ENCODE measurements at regions not wholly inside any gene's neighbourhood (a gene's known extent, or its start where the extent isn't known, plus 50 kb on each side); places are given as distances from the start of the nearest gene placed in this dataset.

DNA sequence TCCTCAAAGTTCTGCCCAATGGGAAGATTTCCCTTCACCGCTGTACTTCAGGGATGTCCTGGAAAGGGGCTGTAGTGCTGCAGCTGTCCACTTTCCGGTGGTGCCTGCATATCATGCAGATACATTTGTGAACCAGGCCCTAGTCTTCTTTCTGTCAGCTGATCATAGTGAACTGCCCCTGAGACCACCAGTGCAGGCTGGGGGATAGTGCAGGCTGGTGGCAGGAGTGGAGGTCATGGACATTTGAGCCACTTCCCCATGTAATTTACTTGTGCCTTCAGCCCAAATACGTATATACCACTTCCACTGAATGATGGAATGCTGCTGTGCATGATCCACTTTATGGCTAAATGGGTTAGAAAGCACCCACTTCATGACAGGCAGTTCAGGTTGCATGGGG is 120.0 kb downstream of the ZNF280B start:
- H3K9ac ChIP-seq (ENCODE audit: low read depth in 1 of 2, low read length in 2 of 2) = no peak overlapping the region
- 95% methylated on average over 3 of the region's 3 CpGs for WGBS
- peaks cover 0 to 3% (median 2%) of the 10 kb centered on the region in 4 donors for H3K9me3 ChIP-seq (ENCODE audit: control insufficient read depth in 4 of 4, low read length in 3 of 4)
- H3K27me3 ChIP-seq (ENCODE audit: control insufficient read depth in 4 of 4, insufficient read depth in 4 of 4, low read length in 3 of 4) = no peaks in the 10 kb centered on the region
- no peak overlapping the region for H3K4me3 ChIP-seq (ENCODE audit: low read depth in 1 of 3, low read length in 3 of 3)
- no peak for DNase-seq (ENCODE audit: low spot score)
- no peak overlapping the region for H3K27ac ChIP-seq (ENCODE audit: low read depth in 1 of 2, low read length in 2 of 2)
- H3K4me1 ChIP-seq (ENCODE audit: control insufficient read depth in 4 of 4, insufficient read depth in 4 of 4, low read length in 3 of 4) = peaks cover 5 to 26% (median 12%) of the 10 kb centered on the region in 4 donors
- TF ChIP-seq HNF4G (IDR thresholded peaks at IDR 0.05) = no peak
- TF ChIP-seq FOXA1 (IDR thresholded peaks at IDR 0.05) = no peak
- TF ChIP-seq HNF4A (conservative IDR thresholded peaks at IDR 0.05) = no peak
- TF ChIP-seq, protein P1, sequence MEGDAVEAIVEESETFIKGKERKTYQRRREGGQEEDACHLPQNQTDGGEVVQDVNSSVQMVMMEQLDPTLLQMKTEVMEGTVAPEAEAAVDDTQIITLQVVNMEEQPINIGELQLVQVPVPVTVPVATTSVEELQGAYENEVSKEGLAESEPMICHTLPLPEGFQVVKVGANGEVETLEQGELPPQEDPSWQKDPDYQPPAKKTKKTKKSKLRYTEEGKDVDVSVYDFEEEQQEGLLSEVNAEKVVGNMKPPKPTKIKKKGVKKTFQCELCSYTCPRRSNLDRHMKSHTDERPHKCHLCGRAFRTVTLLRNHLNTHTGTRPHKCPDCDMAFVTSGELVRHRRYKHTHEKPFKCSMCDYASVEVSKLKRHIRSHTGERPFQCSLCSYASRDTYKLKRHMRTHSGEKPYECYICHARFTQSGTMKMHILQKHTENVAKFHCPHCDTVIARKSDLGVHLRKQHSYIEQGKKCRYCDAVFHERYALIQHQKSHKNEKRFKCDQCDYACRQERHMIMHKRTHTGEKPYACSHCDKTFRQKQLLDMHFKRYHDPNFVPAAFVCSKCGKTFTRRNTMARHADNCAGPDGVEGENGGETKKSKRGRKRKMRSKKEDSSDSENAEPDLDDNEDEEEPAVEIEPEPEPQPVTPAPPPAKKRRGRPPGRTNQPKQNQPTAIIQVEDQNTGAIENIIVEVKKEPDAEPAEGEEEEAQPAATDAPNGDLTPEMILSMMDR (IDR thresholded peaks at IDR 0.05; ENCODE audit: low read depth, low read length, missing input control) = no peak
- TF ChIP-seq, protein P2, sequence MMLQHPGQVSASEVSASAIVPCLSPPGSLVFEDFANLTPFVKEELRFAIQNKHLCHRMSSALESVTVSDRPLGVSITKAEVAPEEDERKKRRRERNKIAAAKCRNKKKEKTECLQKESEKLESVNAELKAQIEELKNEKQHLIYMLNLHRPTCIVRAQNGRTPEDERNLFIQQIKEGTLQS (IDR thresholded peaks at IDR 0.05) = no peak
- no peak for TF ChIP-seq GABPA (IDR thresholded peaks at IDR 0.05 in 1 of 2, conservative IDR thresholded peaks at IDR 0.05 in 1 of 2)
- TF ChIP-seq NR2F2 (IDR thresholded peaks at IDR 0.05) = no peak
- TF ChIP-seq, protein P3, sequence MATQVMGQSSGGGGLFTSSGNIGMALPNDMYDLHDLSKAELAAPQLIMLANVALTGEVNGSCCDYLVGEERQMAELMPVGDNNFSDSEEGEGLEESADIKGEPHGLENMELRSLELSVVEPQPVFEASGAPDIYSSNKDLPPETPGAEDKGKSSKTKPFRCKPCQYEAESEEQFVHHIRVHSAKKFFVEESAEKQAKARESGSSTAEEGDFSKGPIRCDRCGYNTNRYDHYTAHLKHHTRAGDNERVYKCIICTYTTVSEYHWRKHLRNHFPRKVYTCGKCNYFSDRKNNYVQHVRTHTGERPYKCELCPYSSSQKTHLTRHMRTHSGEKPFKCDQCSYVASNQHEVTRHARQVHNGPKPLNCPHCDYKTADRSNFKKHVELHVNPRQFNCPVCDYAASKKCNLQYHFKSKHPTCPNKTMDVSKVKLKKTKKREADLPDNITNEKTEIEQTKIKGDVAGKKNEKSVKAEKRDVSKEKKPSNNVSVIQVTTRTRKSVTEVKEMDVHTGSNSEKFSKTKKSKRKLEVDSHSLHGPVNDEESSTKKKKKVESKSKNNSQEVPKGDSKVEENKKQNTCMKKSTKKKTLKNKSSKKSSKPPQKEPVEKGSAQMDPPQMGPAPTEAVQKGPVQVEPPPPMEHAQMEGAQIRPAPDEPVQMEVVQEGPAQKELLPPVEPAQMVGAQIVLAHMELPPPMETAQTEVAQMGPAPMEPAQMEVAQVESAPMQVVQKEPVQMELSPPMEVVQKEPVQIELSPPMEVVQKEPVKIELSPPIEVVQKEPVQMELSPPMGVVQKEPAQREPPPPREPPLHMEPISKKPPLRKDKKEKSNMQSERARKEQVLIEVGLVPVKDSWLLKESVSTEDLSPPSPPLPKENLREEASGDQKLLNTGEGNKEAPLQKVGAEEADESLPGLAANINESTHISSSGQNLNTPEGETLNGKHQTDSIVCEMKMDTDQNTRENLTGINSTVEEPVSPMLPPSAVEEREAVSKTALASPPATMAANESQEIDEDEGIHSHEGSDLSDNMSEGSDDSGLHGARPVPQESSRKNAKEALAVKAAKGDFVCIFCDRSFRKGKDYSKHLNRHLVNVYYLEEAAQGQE (IDR thresholded peaks at IDR 0.05) = no peak
- TF ChIP-seq, protein P4, sequence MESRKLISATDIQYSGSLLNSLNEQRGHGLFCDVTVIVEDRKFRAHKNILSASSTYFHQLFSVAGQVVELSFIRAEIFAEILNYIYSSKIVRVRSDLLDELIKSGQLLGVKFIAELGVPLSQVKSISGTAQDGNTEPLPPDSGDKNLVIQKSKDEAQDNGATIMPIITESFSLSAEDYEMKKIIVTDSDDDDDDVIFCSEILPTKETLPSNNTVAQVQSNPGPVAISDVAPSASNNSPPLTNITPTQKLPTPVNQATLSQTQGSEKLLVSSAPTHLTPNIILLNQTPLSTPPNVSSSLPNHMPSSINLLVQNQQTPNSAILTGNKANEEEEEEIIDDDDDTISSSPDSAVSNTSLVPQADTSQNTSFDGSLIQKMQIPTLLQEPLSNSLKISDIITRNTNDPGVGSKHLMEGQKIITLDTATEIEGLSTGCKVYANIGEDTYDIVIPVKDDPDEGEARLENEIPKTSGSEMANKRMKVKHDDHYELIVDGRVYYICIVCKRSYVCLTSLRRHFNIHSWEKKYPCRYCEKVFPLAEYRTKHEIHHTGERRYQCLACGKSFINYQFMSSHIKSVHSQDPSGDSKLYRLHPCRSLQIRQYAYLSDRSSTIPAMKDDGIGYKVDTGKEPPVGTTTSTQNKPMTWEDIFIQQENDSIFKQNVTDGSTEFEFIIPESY (IDR thresholded peaks at IDR 0.05) = no peak
- no peak for TF ChIP-seq RAD21 (IDR thresholded peaks at IDR 0.05)
- TF ChIP-seq TAF1 (conservative IDR thresholded peaks at IDR 0.05) = no peak
- no peak for TF ChIP-seq EGR1 (IDR thresholded peaks at IDR 0.05; ENCODE audit: low read depth in 2 of 2)
- H3K36me3 ChIP-seq (ENCODE audit: control insufficient read depth in 4 of 4, insufficient read depth in 3 of 4, low read depth in 1 of 4, low read length in 3 of 4) = no peaks in the 10 kb centered on the region

DNA sequence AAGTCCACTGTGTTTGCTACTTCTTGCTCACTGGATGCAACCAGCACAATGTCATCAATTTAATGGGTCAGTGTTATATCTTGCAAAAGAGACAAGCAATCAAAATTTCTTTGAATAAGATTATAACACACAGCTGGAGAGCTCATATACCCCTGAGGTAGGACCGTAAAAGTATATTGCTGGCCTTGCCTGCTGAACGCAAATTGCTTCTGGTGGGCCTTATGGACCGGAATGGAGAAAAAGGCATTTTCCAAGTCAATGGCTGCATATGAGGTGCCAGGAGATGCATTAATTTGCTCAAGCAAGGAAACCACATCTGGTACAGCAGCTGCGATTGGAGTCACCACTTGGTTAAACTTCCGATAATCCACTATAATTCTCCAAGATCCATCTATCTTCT is 119.1 kb downstream of the ZNF280B start:
- WGBS = 95% methylated on average over 5 of the region's 5 CpGs
- TF ChIP-seq, protein P1 (IDR thresholded peaks at IDR 0.05; ENCODE audit: low read depth, low read length, missing input control) = no peak
- TF ChIP-seq FOXA2 (IDR thresholded peaks at IDR 0.05) (no peak), FOXA1 (IDR thresholded peaks at IDR 0.05) (no peak), YY1 (IDR thresholded peaks at IDR 0.05) (no peak), HNF4A (conservative IDR thresholded peaks at IDR 0.05) (no peak), SP1 (IDR thresholded peaks at IDR 0.05) (no peak), NR2F2 (IDR thresholded peaks at IDR 0.05) (no peak)
- TF ChIP-seq, protein P2 (IDR thresholded peaks at IDR 0.05) = no peak
- TF ChIP-seq, protein P3 (IDR thresholded peaks at IDR 0.05) = no peak
- TF ChIP-seq, protein P4 (IDR thresholded peaks at IDR 0.05) = no peak

More for the DNA sequence above, 119.1 kb downstream of the ZNF280B start:
- no peaks in the 10 kb centered on the region for H3K36me3 ChIP-seq (ENCODE audit: control insufficient read depth in 4 of 4, insufficient read depth in 3 of 4, low read depth in 1 of 4, low read length in 3 of 4)
- H3K9me3 ChIP-seq (ENCODE audit: control insufficient read depth in 4 of 4, low read length in 3 of 4) = peaks cover 0 to 3% (median 2%) of the 10 kb centered on the region in 4 donors
- no peak overlapping the region for H3K9ac ChIP-seq (ENCODE audit: low read depth in 1 of 2, low read length in 2 of 2)
- no peak overlapping the region for H3K4me3 ChIP-seq (ENCODE audit: low read depth in 1 of 3, low read length in 3 of 3)
- no peak overlapping the region for H3K27ac ChIP-seq (ENCODE audit: low read depth in 1 of 2, low read length in 2 of 2)
- no peak for DNase-seq (ENCODE audit: low spot score)
- H3K4me1 ChIP-seq (ENCODE audit: control insufficient read depth in 4 of 4, insufficient read depth in 4 of 4, low read length in 3 of 4) = peaks cover 5 to 26% (median 12%) of the 10 kb centered on the region in 4 donors
- H3K27me3 ChIP-seq (ENCODE audit: control insufficient read depth in 4 of 4, insufficient read depth in 4 of 4, low read length in 3 of 4) = no peaks in the 10 kb centered on the region
